MV-4-11 (cell line): ENCODE measurements at regions not wholly inside any gene's neighbourhood (a gene's known extent, or its start where the extent isn't known, plus 50 kb on each side); places are given as distances from the start of the nearest gene placed in this dataset.
A peak's percentile ranks its signal among the peaks of the same experiment; 100 is the strongest.
"Not testable (repeated sequence)": the region's sequence is repeated elsewhere in the genome, so short reads cannot be mapped to it uniquely, and the experiment has no call there.

Experiments used
- DNase-seq: peaks from one replicate; lab custom pipeline; 2025; lab: John Stamatoyannopoulos, UW

GRCh38 chr5:133881576-133882388 is 86.6 kb downstream of the C5orf15 start:
- no peak for DNase-seq

- DNase-seq, result no peak
Measured at GRCh38 chr5:133878236-133878555, 90.2 kb downstream of the C5orf15 start.

- no peak for DNase-seq
Measured at GRCh38 chr5:133877351-133878235, 90.8 kb downstream of the C5orf15 start.

- DNase-seq, result no peak
Measured at GRCh38 chr5:133876266-133876665, 92.2 kb downstream of the C5orf15 start.

- no peak for DNase-seq
Measured at GRCh38 chr5:133875179-133875578, 93.2 kb downstream of the C5orf15 start.

GRCh38 chr5:133873449-133873848 is 95.0 kb downstream of the C5orf15 start:
- no peak for DNase-seq

- DNase-seq, result no peak
Measured at GRCh38 chr5:133870661-133871060, 97.8 kb downstream of the C5orf15 start.

- no peak for DNase-seq
Measured at GRCh38 chr5:133869519-133870335, 98.7 kb downstream of the C5orf15 start.

- peak; percentile 62 for DNase-seq
Measured at GRCh38 chr5:133868946-133869518, 99.4 kb downstream of the C5orf15 start.

GRCh38 chr5:133867851-133868545 is 100.4 kb downstream of the C5orf15 start:
- no peak for DNase-seq

GRCh38 chr5:133867341-133867740 is 101.1 kb downstream of the C5orf15 start:
- DNase-seq, result no peak

- no peak for DNase-seq
Measured at GRCh38 chr5:133866903-133867245, 101.6 kb downstream of the C5orf15 start.

GRCh38 chr5:133866160-133866902 is 102.1 kb downstream of the C5orf15 start:
- no peak for DNase-seq

- no peak for DNase-seq
Measured at GRCh38 chr5:133865113-133865512, 103.3 kb downstream of the C5orf15 start.

- DNase-seq, result no peak
Measured at GRCh38 chr5:133864711-133865110, 103.7 kb downstream of the C5orf15 start.

- DNase-seq, result no peak
Measured at GRCh38 chr5:133863857-133864585, 104.4 kb downstream of the C5orf15 start.

GRCh38 chr5:133861161-133861737 is 107.2 kb downstream of the C5orf15 start:
- no peak for DNase-seq

GRCh38 chr5:133859073-133859472 is 109.4 kb downstream of the C5orf15 start:
- no peak for DNase-seq

GRCh38 chr5:133857595-133858313 is 110.7 kb downstream of the C5orf15 start:
- DNase-seq, result not testable (repeated sequence)
